ENCODE measurements at regions not wholly inside any gene's neighbourhood (a gene's known extent, or its start where the extent isn't known, plus 50 kb on each side); places are given as distances from the start of the nearest gene placed in this dataset.
A peak's percentile ranks its signal among the peaks of the same experiment; 100 is the strongest.

DNA sequence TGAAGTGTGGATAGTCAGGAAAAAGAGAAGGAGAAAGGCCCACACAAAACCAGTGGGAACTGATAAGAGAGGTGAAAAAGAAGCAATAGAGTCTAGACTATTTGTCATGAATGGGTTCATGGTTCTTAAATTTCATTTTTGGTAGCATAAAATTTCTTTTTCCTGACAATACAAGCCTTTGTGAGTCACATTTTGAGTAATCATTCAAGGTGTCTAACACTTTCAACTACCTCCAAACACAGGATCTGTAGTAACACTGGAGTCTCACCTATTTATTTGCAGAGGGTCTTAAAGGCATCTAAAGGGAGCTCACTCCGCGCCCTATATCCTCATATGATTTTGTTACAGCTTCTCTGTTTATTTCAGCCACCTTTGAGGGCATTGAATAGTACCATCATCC lies 96.0 kb downstream of the SAMD9 start:
- intact Hi-C loops (cut with DNase I): no loop called here
- peaks cover 0 to 5% (median 0%) of the 10 kb centered on the region in 3 donors for H3K4me1 ChIP-seq (ENCODE audit: control insufficient read depth in 2 of 3, insufficient read depth in 2 of 3, low read depth in 1 of 3, low read length in 3 of 3)
- no peak overlapping the region for H3K4me3 ChIP-seq (ENCODE audit: low read length in 3 of 3)
- DNase-seq (no peak), FAIRE-seq (no peak)
- no peaks in the 10 kb centered on the region for H3K9me3 ChIP-seq (ENCODE audit: control insufficient read depth in 2 of 3, insufficient read depth in 1 of 3, low read length in 3 of 3)
- TF ChIP-seq, protein P1, sequence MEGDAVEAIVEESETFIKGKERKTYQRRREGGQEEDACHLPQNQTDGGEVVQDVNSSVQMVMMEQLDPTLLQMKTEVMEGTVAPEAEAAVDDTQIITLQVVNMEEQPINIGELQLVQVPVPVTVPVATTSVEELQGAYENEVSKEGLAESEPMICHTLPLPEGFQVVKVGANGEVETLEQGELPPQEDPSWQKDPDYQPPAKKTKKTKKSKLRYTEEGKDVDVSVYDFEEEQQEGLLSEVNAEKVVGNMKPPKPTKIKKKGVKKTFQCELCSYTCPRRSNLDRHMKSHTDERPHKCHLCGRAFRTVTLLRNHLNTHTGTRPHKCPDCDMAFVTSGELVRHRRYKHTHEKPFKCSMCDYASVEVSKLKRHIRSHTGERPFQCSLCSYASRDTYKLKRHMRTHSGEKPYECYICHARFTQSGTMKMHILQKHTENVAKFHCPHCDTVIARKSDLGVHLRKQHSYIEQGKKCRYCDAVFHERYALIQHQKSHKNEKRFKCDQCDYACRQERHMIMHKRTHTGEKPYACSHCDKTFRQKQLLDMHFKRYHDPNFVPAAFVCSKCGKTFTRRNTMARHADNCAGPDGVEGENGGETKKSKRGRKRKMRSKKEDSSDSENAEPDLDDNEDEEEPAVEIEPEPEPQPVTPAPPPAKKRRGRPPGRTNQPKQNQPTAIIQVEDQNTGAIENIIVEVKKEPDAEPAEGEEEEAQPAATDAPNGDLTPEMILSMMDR (IDR thresholded peaks at IDR 0.05; ENCODE audit: borderline replicate concordance, extremely low read depth, insufficient read depth): no peak
- H3K27me3 ChIP-seq (ENCODE audit: control insufficient read depth, insufficient read depth, low read length): no peaks in the 10 kb centered on the region
- no peaks in the 10 kb centered on the region for H3K36me3 ChIP-seq (ENCODE audit: control insufficient read depth in 2 of 3, insufficient read depth in 3 of 3, low read length in 3 of 3)
- no peak overlapping the region for H3K9ac ChIP-seq (ENCODE audit: low read length in 3 of 3)
- H3K27ac ChIP-seq (ENCODE audit: low read depth in 2 of 2, low read length in 2 of 2): no peak overlapping the region

DNA sequence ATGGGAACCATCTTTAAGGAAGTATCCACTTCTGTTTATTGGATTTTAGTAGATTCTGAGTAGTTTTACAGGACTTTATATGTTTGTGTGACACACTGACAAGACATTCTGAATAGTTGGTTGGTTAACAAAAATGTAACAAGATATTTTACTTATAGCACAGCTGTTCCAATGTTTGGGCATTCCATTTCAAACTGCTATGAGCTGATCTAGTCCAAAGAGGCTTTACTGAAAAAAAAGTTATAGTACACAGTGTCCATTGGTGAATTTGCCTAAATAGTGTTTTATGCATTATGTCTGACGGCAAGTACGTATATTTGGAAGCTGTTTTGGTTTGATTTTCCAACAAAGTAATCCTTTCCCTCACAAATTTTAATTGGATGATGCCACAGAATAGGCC lies 99.1 kb downstream of the SAMD9 start:
- no peak overlapping the region for H3K9ac ChIP-seq (ENCODE audit: low read length in 3 of 3)
- H3K27ac ChIP-seq (ENCODE audit: low read depth in 2 of 2, low read length in 2 of 2): no peak overlapping the region
- FAIRE-seq (no peak), DNase-seq (peak in 1 of 5 donors; percentile 19)
- TF ChIP-seq, protein P1 (IDR thresholded peaks at IDR 0.05; ENCODE audit: borderline replicate concordance, extremely low read depth, insufficient read depth): no peak
- no peak overlapping the region for H3K4me3 ChIP-seq (ENCODE audit: low read length in 3 of 3)
- no peaks in the 10 kb centered on the region for H3K27me3 ChIP-seq (ENCODE audit: control insufficient read depth, insufficient read depth, low read length)
- H3K9me3 ChIP-seq (ENCODE audit: control insufficient read depth in 2 of 3, insufficient read depth in 1 of 3, low read length in 3 of 3): no peaks in the 10 kb centered on the region
- no peaks in the 10 kb centered on the region for H3K36me3 ChIP-seq (ENCODE audit: control insufficient read depth in 2 of 3, insufficient read depth in 3 of 3, low read length in 3 of 3)
- peaks cover 0 to 25% (median 0%) of the 10 kb centered on the region in 3 donors for H3K4me1 ChIP-seq (ENCODE audit: control insufficient read depth in 2 of 3, insufficient read depth in 2 of 3, low read depth in 1 of 3, low read length in 3 of 3)
- intact Hi-C loops (cut with DNase I): no loop called here

DNA sequence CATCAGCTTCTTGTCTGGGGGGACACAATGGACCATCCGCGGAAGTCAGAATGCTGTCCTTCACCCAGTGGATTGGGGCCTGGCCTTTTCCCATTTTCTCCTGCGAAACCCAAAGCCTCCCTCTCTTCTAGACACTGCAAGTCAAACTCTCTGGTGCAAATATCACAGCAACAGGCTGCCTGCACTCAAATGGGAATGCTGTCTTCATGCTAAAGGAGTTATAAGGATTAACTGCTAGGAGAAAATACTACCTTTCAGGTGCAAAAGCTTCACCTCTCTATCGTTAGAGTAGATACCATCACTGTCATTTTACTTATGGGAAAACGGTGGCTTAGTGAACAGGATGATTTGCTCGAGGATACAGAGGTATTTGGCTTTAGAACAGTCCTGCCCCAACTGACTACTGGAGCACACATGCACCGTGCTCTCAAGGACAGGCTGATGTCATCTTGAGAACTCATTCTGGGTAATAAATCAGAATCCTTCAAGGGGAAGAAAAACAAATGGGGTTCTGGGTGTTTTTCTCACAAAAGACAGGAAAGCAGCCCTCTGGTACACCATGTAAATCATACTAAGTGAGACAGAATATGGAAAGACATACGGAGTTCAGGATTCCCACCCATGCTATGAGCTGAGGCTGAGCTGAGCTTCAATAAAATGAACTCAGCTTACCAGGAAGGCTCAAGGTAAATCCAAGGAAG lies 100.9 kb downstream of the SAMD9 start:
- no peaks in the 10 kb centered on the region for H3K36me3 ChIP-seq (ENCODE audit: control insufficient read depth in 2 of 3, insufficient read depth in 3 of 3, low read length in 3 of 3)
- H3K9me3 ChIP-seq (ENCODE audit: control insufficient read depth in 2 of 3, insufficient read depth in 1 of 3, low read length in 3 of 3): no peaks in the 10 kb centered on the region
- FAIRE-seq (no peak), DNase-seq (peak in 2 of 5 donors; percentile 51 to 52)
- no peak overlapping the region for H3K9ac ChIP-seq (ENCODE audit: low read length in 3 of 3)
- H3K4me3 ChIP-seq (ENCODE audit: low read length in 3 of 3): no peak overlapping the region
- H3K27ac ChIP-seq (ENCODE audit: low read depth in 2 of 2, low read length in 2 of 2): no peak overlapping the region
- no peaks in the 10 kb centered on the region for H3K27me3 ChIP-seq (ENCODE audit: control insufficient read depth, insufficient read depth, low read length)
- peaks cover 0 to 25% (median 0%) of the 10 kb centered on the region in 3 donors for H3K4me1 ChIP-seq (ENCODE audit: control insufficient read depth in 2 of 3, insufficient read depth in 2 of 3, low read depth in 1 of 3, low read length in 3 of 3)
- intact Hi-C loops (cut with DNase I): no loop called here
- TF ChIP-seq, protein P1 (IDR thresholded peaks at IDR 0.05; ENCODE audit: borderline replicate concordance, extremely low read depth, insufficient read depth): no peak
